ENCODE measurements at regions not wholly inside any gene's neighbourhood (a gene's known extent, or its start where the extent isn't known, plus 50 kb on each side); places are given as distances from the start of the nearest gene placed in this dataset.

- TF ChIP-seq, protein P1, sequence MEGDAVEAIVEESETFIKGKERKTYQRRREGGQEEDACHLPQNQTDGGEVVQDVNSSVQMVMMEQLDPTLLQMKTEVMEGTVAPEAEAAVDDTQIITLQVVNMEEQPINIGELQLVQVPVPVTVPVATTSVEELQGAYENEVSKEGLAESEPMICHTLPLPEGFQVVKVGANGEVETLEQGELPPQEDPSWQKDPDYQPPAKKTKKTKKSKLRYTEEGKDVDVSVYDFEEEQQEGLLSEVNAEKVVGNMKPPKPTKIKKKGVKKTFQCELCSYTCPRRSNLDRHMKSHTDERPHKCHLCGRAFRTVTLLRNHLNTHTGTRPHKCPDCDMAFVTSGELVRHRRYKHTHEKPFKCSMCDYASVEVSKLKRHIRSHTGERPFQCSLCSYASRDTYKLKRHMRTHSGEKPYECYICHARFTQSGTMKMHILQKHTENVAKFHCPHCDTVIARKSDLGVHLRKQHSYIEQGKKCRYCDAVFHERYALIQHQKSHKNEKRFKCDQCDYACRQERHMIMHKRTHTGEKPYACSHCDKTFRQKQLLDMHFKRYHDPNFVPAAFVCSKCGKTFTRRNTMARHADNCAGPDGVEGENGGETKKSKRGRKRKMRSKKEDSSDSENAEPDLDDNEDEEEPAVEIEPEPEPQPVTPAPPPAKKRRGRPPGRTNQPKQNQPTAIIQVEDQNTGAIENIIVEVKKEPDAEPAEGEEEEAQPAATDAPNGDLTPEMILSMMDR (IDR thresholded peaks at IDR 0.05), result no peak
- Histone ChIP-seq H3K4me1 (no peaks in the 10 kb centered on the region), H3K36me3 (no peaks in the 10 kb centered on the region), H3K9ac (ENCODE audit: low read depth in 2 of 2, low read length in 2 of 2) (no peak overlapping the region), H3K9me3 (no peaks in the 10 kb centered on the region), H3K27me3 (no peaks in the 10 kb centered on the region), H3K27ac (no peak overlapping the region), H3K4me3 (no peak overlapping the region)
- DNase-seq, result no peak
- intact Hi-C loops (cut with DNase I), result no loop called here
These were observed 541.8 kb upstream of the SMIM31 start for GRCh38 chr4:164212134-164212533.

- H3K9ac ChIP-seq (ENCODE audit: low read depth in 2 of 2, low read length in 2 of 2), result no peak overlapping the region
- H3K27me3 ChIP-seq, result no peaks in the 10 kb centered on the region
- no peaks in the 10 kb centered on the region for H3K4me1 ChIP-seq
- DNase-seq, result no peak
- no peak overlapping the region for H3K27ac ChIP-seq
- H3K4me3 ChIP-seq, result no peak overlapping the region
- intact Hi-C loops (cut with DNase I), result no loop called here
- TF ChIP-seq, protein P1 (IDR thresholded peaks at IDR 0.05), result no peak
- H3K9me3 ChIP-seq, result no peaks in the 10 kb centered on the region
- H3K36me3 ChIP-seq, result no peaks in the 10 kb centered on the region
These were observed 541.2 kb upstream of the SMIM31 start for GRCh38 chr4:164212714-164213113.

DNA sequence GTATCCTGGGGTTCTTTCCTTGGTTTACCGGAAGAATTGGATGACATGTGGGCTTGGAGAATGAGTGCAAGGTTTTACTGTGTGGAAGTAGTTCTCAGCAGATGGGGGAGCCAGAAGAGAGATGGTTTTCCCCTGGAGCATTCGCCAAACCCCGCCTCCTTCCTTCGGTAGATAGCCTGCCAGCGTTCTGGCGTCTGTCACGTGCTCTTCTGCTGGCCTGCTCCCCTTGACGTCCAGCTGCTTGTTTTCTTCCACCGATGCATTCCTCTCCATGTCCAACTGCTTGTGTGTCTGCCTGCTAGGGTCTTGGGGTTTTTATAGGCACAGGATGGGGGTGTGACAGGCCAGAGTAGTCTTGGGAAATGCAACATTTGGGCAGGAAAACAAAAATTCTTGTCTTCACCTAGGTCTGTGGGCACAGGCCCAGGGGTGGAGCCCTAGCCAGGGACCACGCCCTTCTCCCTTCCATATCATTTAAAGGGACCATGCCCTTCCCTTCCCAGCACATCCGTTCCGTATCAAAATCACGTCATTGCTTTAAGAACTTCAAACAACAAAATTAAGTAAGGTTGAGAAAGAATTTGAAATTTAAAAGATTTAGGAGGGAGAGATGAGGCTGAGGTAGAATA is 538.7 kb upstream of the SMIM31 start:
- TF ChIP-seq, protein P1 (IDR thresholded peaks at IDR 0.05), result no peak
- intact Hi-C loops (cut with DNase I), result no loop called here
- Histone ChIP-seq H3K36me3 (no peaks in the 10 kb centered on the region), H3K9ac (ENCODE audit: low read depth in 2 of 2, low read length in 2 of 2) (no peak overlapping the region), H3K27ac (no peak overlapping the region), H3K4me1 (no peaks in the 10 kb centered on the region), H3K4me3 (no peak overlapping the region), H3K9me3 (no peaks in the 10 kb centered on the region), H3K27me3 (no peaks in the 10 kb centered on the region)
- no peak for DNase-seq

GRCh38 chr4:164221631-164222030 is 532.3 kb upstream of the SMIM31 start:
- Histone ChIP-seq H3K27ac (no peak overlapping the region), H3K36me3 (no peaks in the 10 kb centered on the region), H3K9ac (ENCODE audit: low read depth in 2 of 2, low read length in 2 of 2) (no peak overlapping the region), H3K9me3 (no peaks in the 10 kb centered on the region), H3K4me1 (no peaks in the 10 kb centered on the region), H3K27me3 (no peaks in the 10 kb centered on the region), H3K4me3 (no peak overlapping the region)
- DNase-seq, result no peak
- intact Hi-C loops (cut with DNase I), result no loop called here
- TF ChIP-seq, protein P1 (IDR thresholded peaks at IDR 0.05), result no peak

DNA sequence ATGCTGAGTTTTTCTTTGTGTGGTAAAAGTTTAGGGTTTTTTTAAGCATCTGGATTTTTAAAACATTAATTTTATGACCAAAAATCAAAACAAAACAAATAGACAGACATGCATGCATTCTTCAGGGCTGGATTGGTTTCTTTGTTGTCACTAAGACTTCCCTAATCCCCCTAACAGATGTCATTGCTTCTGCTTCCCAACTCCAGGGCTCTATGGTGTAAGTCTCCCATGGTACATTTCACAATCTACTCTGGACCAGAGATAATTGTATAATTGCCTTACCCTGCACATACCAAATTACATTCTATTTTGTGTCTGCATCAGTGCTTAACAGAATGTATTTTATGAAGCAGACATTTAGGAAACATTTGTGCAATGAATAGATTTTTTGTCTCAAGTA is 529.1 kb upstream of the SMIM31 start:
- H3K36me3 ChIP-seq, result no peaks in the 10 kb centered on the region
- no peak overlapping the region for H3K4me3 ChIP-seq
- intact Hi-C loops (cut with DNase I), result no loop called here
- no peak overlapping the region for H3K9ac ChIP-seq (ENCODE audit: low read depth in 2 of 2, low read length in 2 of 2)
- H3K4me1 ChIP-seq, result no peaks in the 10 kb centered on the region
- H3K27me3 ChIP-seq, result no peaks in the 10 kb centered on the region
- TF ChIP-seq, protein P1 (IDR thresholded peaks at IDR 0.05), result no peak
- H3K9me3 ChIP-seq, result no peaks in the 10 kb centered on the region
- DNase-seq, result no peak
- H3K27ac ChIP-seq, result no peak overlapping the region
